Thyroid gland (tissue), 4 donors: ENCODE measurements at regions not wholly inside any gene's neighbourhood (a gene's known extent, or its start where the extent isn't known, plus 50 kb on each side); places are given as distances from the start of the nearest gene placed in this dataset.

Experiments used
- DNase-seq, 2 donors: peaks; one replicate each; pipeline ENCODE4 v3.0.0-alpha.2; 2019
- H3K27ac ChIP-seq, 3 donors: fragments of 200-600 bp; sonication (generic); 1 replicate in 2 of 3; 2 replicates in 1 of 3; pipeline ENCODE4 v1.5.1; 2016 to 2019; ENCODE audit warnings: mild to moderate bottlenecking in 1 of 3, moderate library complexity in 1 of 3
- H3K27me3 ChIP-seq: fragments of 200-600 bp; sonication (generic); one replicate; pipeline ENCODE4 v1.5.1; 2019
- H3K36me3 ChIP-seq, 2 donors: fragments of 200-600 bp; sonication (generic); one replicate each; pipeline ENCODE4 v1.5.1; 2016 to 2019
- H3K4me1 ChIP-seq, 2 donors: fragments of 200-600 bp; sonication (generic); one replicate each; pipeline ENCODE4 v1.5.1; 2017 to 2019
- H3K4me3 ChIP-seq, 3 donors: fragments of 200-600 bp; sonication (generic); replicated peaks in 1 of 3; 1 replicate in 2 of 3; 2 replicates in 1 of 3; pipeline ENCODE4 v1.5.1; 2016; ENCODE audit warnings: mild to moderate bottlenecking in 1 of 3
- H3K9me3 ChIP-seq: fragments of 200-600 bp; sonication (generic); one replicate; pipeline ENCODE4 v1.5.1; 2017
- CTCF ChIP-seq, 6 experiments: fragments of 200-600 bp in 3 of 6; fragments of 450-650 bp in 3 of 6; sonication (generic) in 3 of 6; IDR thresholded peaks; one replicate each; pipeline ENCODE4 v1.5.1; 2016 to 2019; ENCODE audit warnings: antibody characterized with exemption in 6 of 6, mild to moderate bottlenecking in 2 of 6, inconsistent platforms in 1 of 6, moderate library complexity in 1 of 6
- POLR2A ChIP-seq, 2 donors: fragments of 450-650 bp; IDR thresholded peaks; one replicate each; pipeline ENCODE4 v1.6.1; 2017; ENCODE audit warnings: antibody characterized with exemption in 2 of 2, mild to moderate bottlenecking in 2 of 2, moderate library complexity in 1 of 2
- WGBS, 2 donors: methylation state at CpG; one replicate each; pipeline ENCODE4 v1.1.5; 2017; 5-methylcytosine and 5-hydroxymethylcytosine counted together
- intact Hi-C: fragments of 100-400 bp; cut with DNase I; formaldehyde crosslinking; loops from one replicate; pipeline ENCODE4 v1.15.1; 2023

GRCh38 chr15:95814908-95815307 is 515.6 kb upstream of the NR2F2 start:
- no peak for DNase-seq
- WGBS, 2 donors: 95 to 98% methylated on average over 3 of the region's 3 CpGs
- Histone ChIP-seq H3K9me3 (no peaks in the 10 kb centered on the region), H3K4me1 (no peaks in the 10 kb centered on the region), H3K4me3 (no peak overlapping the region), H3K27ac (no peak overlapping the region), H3K36me3 (no peaks in the 10 kb centered on the region), H3K27me3 (no peaks in the 10 kb centered on the region)
- intact Hi-C loops: no loop called here
- TF ChIP-seq POLR2A (IDR thresholded peaks at IDR 0.05): no peak
- no peak for TF ChIP-seq CTCF (IDR thresholded peaks at IDR 0.05)

GRCh38 chr15:95816591-95816990 is 513.9 kb upstream of the NR2F2 start:
- no peak overlapping the region for H3K27ac ChIP-seq
- intact Hi-C loops: no loop called here
- H3K36me3 ChIP-seq: no peaks in the 10 kb centered on the region
- no peaks in the 10 kb centered on the region for H3K27me3 ChIP-seq
- no peak for TF ChIP-seq POLR2A (IDR thresholded peaks at IDR 0.05)
- no peak overlapping the region for H3K4me3 ChIP-seq
- H3K9me3 ChIP-seq: no peaks in the 10 kb centered on the region
- no peak for DNase-seq
- WGBS, 2 donors: 95 to 97% methylated on average over 4 of the region's 4 CpGs
- no peaks in the 10 kb centered on the region for H3K4me1 ChIP-seq

- Histone ChIP-seq H3K4me3 (no peak overlapping the region), H3K27me3 (no peaks in the 10 kb centered on the region), H3K9me3 (no peaks in the 10 kb centered on the region), H3K27ac (no peak overlapping the region), H3K4me1 (no peaks in the 10 kb centered on the region), H3K36me3 (no peaks in the 10 kb centered on the region)
- WGBS, 2 donors: 69 to 81% methylated on average over 6 to 7 of the region's 7 CpGs
- no peak for DNase-seq
- intact Hi-C loops: no loop called here
- TF ChIP-seq POLR2A (IDR thresholded peaks at IDR 0.05) (no peak), CTCF (IDR thresholded peaks at IDR 0.05) (no peak)
Measured at GRCh38 chr15:95822961-95823360, 507.5 kb upstream of the NR2F2 start.

GRCh38 chr15:95825208-95825607 is 505.3 kb upstream of the NR2F2 start:
- Histone ChIP-seq H3K27me3 (no peaks in the 10 kb centered on the region), H3K4me3 (no peak overlapping the region), H3K4me1 (no peaks in the 10 kb centered on the region), H3K27ac (no peak overlapping the region), H3K36me3 (no peaks in the 10 kb centered on the region), H3K9me3 (no peaks in the 10 kb centered on the region)
- no peak for TF ChIP-seq CTCF (IDR thresholded peaks at IDR 0.05)
- TF ChIP-seq POLR2A (IDR thresholded peaks at IDR 0.05): no peak
- DNase-seq: no peak
- 61 to 70% methylated on average over 2 of the region's 2 CpGs for WGBS, 2 donors
- intact Hi-C loops: no loop called here

GRCh38 chr15:95825671-95826411 is 504.7 kb upstream of the NR2F2 start:
- WGBS, 2 donors: 59 to 66% methylated on average over 8 of the region's 8 CpGs
- no peaks in the 10 kb centered on the region for H3K27me3 ChIP-seq
- H3K4me1 ChIP-seq: no peaks in the 10 kb centered on the region
- H3K9me3 ChIP-seq: no peaks in the 10 kb centered on the region
- TF ChIP-seq CTCF (IDR thresholded peaks at IDR 0.05): no peak
- TF ChIP-seq POLR2A (IDR thresholded peaks at IDR 0.05): no peak
- no peak overlapping the region for H3K27ac ChIP-seq
- DNase-seq: no peak
- intact Hi-C loops: no loop called here
- H3K36me3 ChIP-seq: no peaks in the 10 kb centered on the region
- no peak overlapping the region for H3K4me3 ChIP-seq
